IPS-20b (cell line): ENCODE measurements at regions not wholly inside any gene's neighbourhood (a gene's known extent, or its start where the extent isn't known, plus 50 kb on each side); places are given as distances from the start of the nearest gene placed in this dataset.

Experiments used
- H3K27ac ChIP-seq: one replicate; pipeline ENCODE4 v1.5.1; 2013; ENCODE audit warnings: low read length
- H3K27me3 ChIP-seq: 2 replicates; pipeline ENCODE4 v1.6.1; 2013; ENCODE audit warnings: mild to moderate bottlenecking, low read length, inconsistent platforms; ENCODE audit not compliant: insufficient read depth
- H3K36me3 ChIP-seq: 2 replicates; pipeline ENCODE4 v1.6.1; 2013; ENCODE audit warnings: low read depth, mild to moderate bottlenecking, inconsistent platforms, low read length, moderate library complexity; ENCODE audit not compliant: insufficient read depth
- H3K4me1 ChIP-seq: 2 replicates; pipeline ENCODE4 v1.6.1; 2013; ENCODE audit warnings: mild to moderate bottlenecking, control low read depth, inconsistent platforms, low read length, moderate library complexity; ENCODE audit not compliant: insufficient read depth
- H3K4me3 ChIP-seq: 2 replicates; pipeline ENCODE4 v1.5.1; 2013; ENCODE audit warnings: mild to moderate bottlenecking, low read length, inconsistent platforms
- H3K9ac ChIP-seq: 2 replicates; pipeline ENCODE4 v1.6.1; 2013; ENCODE audit warnings: low read depth, mild to moderate bottlenecking, inconsistent platforms, low read length, moderate library complexity
- H3K9me3 ChIP-seq: 2 replicates; pipeline ENCODE4 v1.6.1; 2013; ENCODE audit warnings: mild to moderate bottlenecking, low read depth, low read length, inconsistent platforms; ENCODE audit not compliant: insufficient read depth

- no peak overlapping the region for H3K4me3 ChIP-seq
- H3K36me3 ChIP-seq = no peaks in the 10 kb centered on the region
- no peak overlapping the region for H3K9ac ChIP-seq
- H3K4me1 ChIP-seq = no peaks in the 10 kb centered on the region
- H3K27ac ChIP-seq = no peak overlapping the region
- H3K9me3 ChIP-seq = no peaks in the 10 kb centered on the region
- no peaks in the 10 kb centered on the region for H3K27me3 ChIP-seq
These were observed 68.7 kb upstream of the SNRK start for GRCh38 chr3:43217633-43218032.

DNA sequence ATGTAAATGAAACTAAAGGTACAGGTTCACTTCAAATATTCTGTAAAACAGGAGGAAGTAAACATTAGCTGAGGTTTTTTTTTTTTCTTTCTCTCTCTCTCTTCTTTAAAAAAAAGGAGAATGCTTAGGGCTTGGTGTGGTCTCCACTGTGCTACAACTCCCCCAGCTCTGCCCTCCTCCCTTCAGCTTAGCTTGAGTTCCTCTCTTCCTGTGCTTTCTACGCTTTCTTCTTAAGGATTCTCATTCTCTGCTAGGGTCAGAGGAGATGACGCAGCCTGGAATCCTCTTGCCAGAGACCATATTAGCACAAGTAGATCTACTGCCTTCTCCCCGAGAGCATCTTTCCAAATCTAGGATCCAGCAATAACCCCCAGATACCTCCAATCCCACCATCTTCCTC is 69.1 kb upstream of the SNRK start:
- no peaks in the 10 kb centered on the region for H3K27me3 ChIP-seq
- H3K9ac ChIP-seq = no peak overlapping the region
- H3K4me3 ChIP-seq = no peak overlapping the region
- no peaks in the 10 kb centered on the region for H3K4me1 ChIP-seq
- H3K36me3 ChIP-seq = no peaks in the 10 kb centered on the region
- no peaks in the 10 kb centered on the region for H3K9me3 ChIP-seq
- no peak overlapping the region for H3K27ac ChIP-seq

DNA sequence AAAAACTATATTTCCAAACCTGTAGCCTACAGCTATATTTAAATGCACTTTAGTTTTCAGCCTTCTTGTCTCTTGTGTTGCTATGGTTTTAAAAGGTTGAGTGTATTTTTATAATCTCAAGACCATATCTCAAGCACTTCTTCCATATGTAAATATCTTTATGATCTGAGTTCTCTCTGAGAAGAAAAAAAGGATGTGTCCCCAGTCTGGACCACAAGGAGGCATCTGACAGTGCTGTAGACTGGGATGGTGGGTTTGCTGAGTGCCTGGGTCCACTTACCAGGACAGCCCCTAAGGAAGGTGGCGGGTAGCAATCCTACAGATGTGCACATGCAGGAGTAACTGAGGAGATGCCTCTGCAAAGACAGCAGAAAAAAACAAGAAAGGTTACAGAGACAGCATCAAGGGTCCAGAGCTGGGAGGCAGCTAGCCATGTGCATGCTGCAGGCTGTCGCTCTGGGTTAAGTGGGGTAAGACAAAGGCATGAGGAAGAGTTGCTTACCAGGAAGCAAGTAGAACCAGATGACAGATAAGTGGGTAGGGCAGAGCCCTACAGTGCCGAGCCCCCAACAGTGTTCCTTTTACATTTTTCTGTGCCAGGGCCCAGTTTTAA is 70.6 kb upstream of the SNRK start:
- Histone ChIP-seq H3K9me3 (no peaks in the 10 kb centered on the region), H3K9ac (no peak overlapping the region), H3K4me1 (no peaks in the 10 kb centered on the region), H3K27ac (no peak overlapping the region), H3K27me3 (no peaks in the 10 kb centered on the region), H3K36me3 (no peaks in the 10 kb centered on the region), H3K4me3 (no peak overlapping the region)

DNA sequence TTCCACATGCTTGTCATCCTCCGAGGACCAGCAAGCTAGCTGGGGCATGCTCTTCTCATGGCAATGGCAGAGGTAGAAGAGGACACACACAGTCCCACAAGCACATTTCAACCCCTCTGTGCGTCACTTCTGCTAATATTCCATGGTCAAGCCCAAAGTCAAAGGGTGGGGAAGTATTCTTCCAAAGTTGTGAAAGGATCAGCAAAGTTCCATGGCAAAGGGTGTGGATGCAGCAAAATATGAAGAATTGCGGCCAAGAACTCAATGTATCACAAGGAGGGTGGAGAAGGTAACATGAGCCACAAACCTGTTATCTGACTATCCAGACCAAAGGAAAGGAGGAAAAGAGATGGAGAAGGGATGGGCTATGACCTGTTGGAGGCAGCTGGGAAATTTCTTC is 71.2 kb upstream of the SNRK start:
- H3K27me3 ChIP-seq = no peaks in the 10 kb centered on the region
- no peak overlapping the region for H3K9ac ChIP-seq
- no peak overlapping the region for H3K27ac ChIP-seq
- no peak overlapping the region for H3K4me3 ChIP-seq
- no peaks in the 10 kb centered on the region for H3K4me1 ChIP-seq
- H3K36me3 ChIP-seq = no peaks in the 10 kb centered on the region
- H3K9me3 ChIP-seq = no peaks in the 10 kb centered on the region

GRCh38 chr3:43214616-43215015 is 71.7 kb upstream of the SNRK start:
- Histone ChIP-seq H3K4me3 (no peak overlapping the region), H3K27me3 (no peaks in the 10 kb centered on the region), H3K9ac (no peak overlapping the region), H3K9me3 (no peaks in the 10 kb centered on the region), H3K36me3 (no peaks in the 10 kb centered on the region), H3K27ac (no peak overlapping the region), H3K4me1 (no peaks in the 10 kb centered on the region)

DNA sequence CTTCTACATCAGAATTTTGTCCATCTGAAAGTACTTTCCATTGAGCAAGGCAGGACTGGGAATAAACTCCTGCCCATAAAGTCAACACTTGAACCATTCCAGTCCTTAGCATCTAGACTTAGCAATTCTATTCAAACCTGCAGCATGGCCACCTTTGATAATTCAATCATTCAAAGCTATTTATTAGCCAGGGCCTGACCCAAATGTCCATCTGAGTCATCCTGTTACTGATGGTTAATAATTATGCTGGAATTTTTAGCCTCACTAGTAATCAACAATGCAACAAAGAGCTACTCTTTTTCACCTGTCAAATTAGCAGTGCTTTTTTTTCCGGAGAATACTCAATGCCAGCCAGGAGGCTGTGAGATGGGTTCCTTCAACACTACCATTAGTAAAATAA is 72.7 kb upstream of the SNRK start:
- no peaks in the 10 kb centered on the region for H3K9me3 ChIP-seq
- no peak overlapping the region for H3K4me3 ChIP-seq
- H3K4me1 ChIP-seq = no peaks in the 10 kb centered on the region
- H3K9ac ChIP-seq = no peak overlapping the region
- no peaks in the 10 kb centered on the region for H3K36me3 ChIP-seq
- H3K27ac ChIP-seq = no peak overlapping the region
- H3K27me3 ChIP-seq = no peaks in the 10 kb centered on the region

GRCh38 chr3:43212914-43213611 is 73.3 kb upstream of the SNRK start:
- Histone ChIP-seq H3K9me3 (no peaks in the 10 kb centered on the region), H3K36me3 (no peaks in the 10 kb centered on the region), H3K27me3 (no peaks in the 10 kb centered on the region), H3K4me1 (no peaks in the 10 kb centered on the region), H3K27ac (no peak overlapping the region), H3K4me3 (no peak overlapping the region), H3K9ac (no peak overlapping the region)

GRCh38 chr3:43211681-43212080 is 74.7 kb upstream of the SNRK start:
- Histone ChIP-seq H3K4me3 (no peak overlapping the region), H3K4me1 (no peaks in the 10 kb centered on the region), H3K9me3 (no peaks in the 10 kb centered on the region), H3K36me3 (no peaks in the 10 kb centered on the region), H3K9ac (no peak overlapping the region), H3K27me3 (no peaks in the 10 kb centered on the region), H3K27ac (no peak overlapping the region)

DNA sequence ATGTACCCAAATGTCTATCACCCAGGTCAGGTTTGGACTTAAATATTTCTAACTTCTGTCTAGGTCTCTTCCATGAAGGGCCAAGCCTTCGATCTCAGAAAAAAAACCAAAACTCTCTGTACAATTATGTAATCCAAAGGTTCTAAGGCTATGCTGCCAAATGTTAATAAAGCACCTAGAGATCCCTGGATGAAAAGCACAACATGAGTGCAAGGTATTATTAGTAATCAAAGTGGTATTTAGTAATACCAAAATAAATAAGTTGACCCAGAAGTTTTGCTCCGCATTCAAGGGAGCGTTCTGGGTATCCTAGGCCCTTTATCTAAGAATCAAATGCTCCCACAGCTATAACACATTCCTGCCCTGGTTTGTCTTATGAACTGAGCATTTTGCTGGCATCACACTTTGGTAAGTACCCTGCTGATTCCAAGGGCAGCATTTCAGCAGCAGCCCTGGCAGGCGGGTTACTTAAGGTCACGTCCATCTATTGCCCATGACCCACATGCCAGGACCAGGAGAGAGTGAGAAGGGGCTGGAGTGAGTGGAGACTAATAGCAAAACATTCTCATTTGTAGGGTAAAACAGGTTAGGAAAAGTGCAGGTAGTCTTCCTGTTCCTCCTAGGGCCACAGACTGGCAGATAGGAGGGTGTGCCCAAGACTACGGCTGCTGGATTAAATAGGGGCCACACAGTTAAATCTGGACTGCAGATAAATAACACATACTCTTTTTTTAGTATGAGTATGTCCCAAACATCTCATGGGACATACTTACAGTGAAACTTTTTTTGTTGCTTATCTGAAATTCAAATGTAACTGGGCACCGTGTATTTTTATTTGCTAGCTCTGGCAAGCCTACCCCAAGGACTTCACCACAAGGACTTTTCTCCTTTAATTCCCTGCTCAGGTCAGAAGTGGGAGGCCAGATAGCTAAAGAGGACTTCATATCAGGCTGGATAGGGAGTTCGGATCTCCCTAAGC is 76.0 kb upstream of the SNRK start:
- H3K27me3 ChIP-seq = no peaks in the 10 kb centered on the region
- no peak overlapping the region for H3K9ac ChIP-seq
- no peaks in the 10 kb centered on the region for H3K9me3 ChIP-seq
- no peaks in the 10 kb centered on the region for H3K36me3 ChIP-seq
- no peak overlapping the region for H3K27ac ChIP-seq
- H3K4me3 ChIP-seq = no peak overlapping the region
- no peaks in the 10 kb centered on the region for H3K4me1 ChIP-seq

DNA sequence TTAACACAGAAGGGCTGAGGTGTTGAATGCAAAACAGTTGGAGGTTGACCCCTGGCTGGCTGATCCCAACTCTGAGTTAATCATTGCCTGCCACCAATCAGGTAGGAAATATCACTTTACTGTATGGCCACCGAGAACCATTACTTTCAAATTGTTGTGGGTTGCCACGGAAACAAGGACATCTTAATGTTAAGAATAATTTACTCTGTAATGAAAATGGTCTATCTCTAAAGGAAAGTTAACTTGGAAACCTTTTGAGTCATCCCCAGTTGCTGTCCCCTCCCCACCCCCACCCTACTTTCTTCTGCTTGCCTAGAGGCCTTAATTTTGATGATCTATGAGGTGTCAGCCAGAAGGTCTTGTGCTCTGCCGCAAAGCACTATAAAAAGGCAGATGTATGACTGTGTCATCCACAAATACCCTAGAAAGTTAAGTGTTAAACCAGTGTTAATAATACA is 78.7 kb upstream of the SNRK start:
- Histone ChIP-seq H3K4me1 (no peaks in the 10 kb centered on the region), H3K4me3 (no peak overlapping the region), H3K27me3 (no peaks in the 10 kb centered on the region), H3K36me3 (no peaks in the 10 kb centered on the region), H3K9me3 (no peaks in the 10 kb centered on the region), H3K27ac (no peak overlapping the region), H3K9ac (no peak overlapping the region)

GRCh38 chr3:43206632-43207031 is 79.7 kb upstream of the SNRK start:
- no peak overlapping the region for H3K4me3 ChIP-seq
- no peak overlapping the region for H3K9ac ChIP-seq
- H3K36me3 ChIP-seq = no peaks in the 10 kb centered on the region
- no peaks in the 10 kb centered on the region for H3K27me3 ChIP-seq
- no peaks in the 10 kb centered on the region for H3K9me3 ChIP-seq
- no peaks in the 10 kb centered on the region for H3K4me1 ChIP-seq
- H3K27ac ChIP-seq = no peak overlapping the region
